Sigmoid colon (tissue), 3 donors: ENCODE measurements at regions not wholly inside any gene's neighbourhood (a gene's known extent, or its start where the extent isn't known, plus 50 kb on each side); places are given as distances from the start of the nearest gene placed in this dataset.

Experiments
- CTCF ChIP-seq, 4 experiments: fragments of 450-650 bp in 3 of 4; fragments of 200-600 bp in 1 of 4; IDR thresholded peaks; one replicate each; pipeline ENCODE4 v1.5.1; 2016 to 2019; ENCODE audit warnings: antibody characterized with exemption in 4 of 4, mild to moderate bottlenecking in 3 of 4, moderate library complexity in 2 of 4
- POLR2A ChIP-seq, 2 donors: fragments of 450-650 bp; IDR thresholded peaks; one replicate each; pipeline ENCODE4 v1.6.1; 2016; ENCODE audit warnings: antibody characterized with exemption in 2 of 2, mild to moderate bottlenecking in 2 of 2, moderate library complexity in 2 of 2

GRCh38 chr13:50132904-50133357 lies 117.7 kb downstream of the KCNRG start:
- no peak for TF ChIP-seq CTCF (IDR thresholded peaks at IDR 0.05)
- no peak for TF ChIP-seq POLR2A (IDR thresholded peaks at IDR 0.05)
